GM10266 (cell line): ENCODE measurements at regions not wholly inside any gene's neighbourhood (a gene's known extent, or its start where the extent isn't known, plus 50 kb on each side); places are given as distances from the start of the nearest gene placed in this dataset.

ENCODE experiments used
- DNase-seq: peaks from one replicate; pipeline ENCODE4 v3.0.0; 2012; ENCODE audit errors: extremely low spot score
- CTCF ChIP-seq: IDR thresholded peaks from 2 replicates; pipeline ENCODE4 v1.5.1; 2012; ENCODE audit warnings: mild to moderate bottlenecking, low read depth; ENCODE audit not compliant: control insufficient read depth, insufficient read depth; ENCODE audit errors: missing control alignments

GRCh38 chr4:120509222-120509621 lies 413.3 kb downstream of the PRDM5 start:
- DNase-seq, result no peak
- TF ChIP-seq CTCF, result no peak

DNA sequence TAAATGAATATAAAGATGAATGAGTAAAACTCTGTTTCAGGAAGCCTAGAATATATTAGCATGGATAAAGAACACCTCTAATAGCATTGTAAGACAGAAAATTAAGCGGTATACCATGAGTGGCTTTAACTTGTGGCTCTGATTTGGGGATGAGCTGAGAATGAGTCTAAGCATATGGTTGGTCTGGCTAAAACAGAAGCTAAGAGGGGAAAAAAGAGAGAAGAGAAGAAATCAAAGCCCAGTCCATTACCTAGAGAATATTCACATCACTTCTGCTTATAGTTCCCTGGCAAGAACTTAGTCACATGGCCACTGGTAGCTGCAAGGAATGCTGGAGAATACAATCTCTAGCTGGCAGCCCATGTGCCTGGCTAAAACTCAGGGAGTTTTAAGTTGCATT lies 414.5 kb downstream of the PRDM5 start:
- TF ChIP-seq CTCF, result no peak
- no peak for DNase-seq

- TF ChIP-seq CTCF, result no peak
- no peak for DNase-seq
Observed at GRCh38 chr4:120506536-120506935, 416.0 kb downstream of the PRDM5 start.

GRCh38 chr4:120498678-120499077 lies 423.8 kb downstream of the PRDM5 start:
- TF ChIP-seq CTCF, result no peak
- no peak for DNase-seq

DNA sequence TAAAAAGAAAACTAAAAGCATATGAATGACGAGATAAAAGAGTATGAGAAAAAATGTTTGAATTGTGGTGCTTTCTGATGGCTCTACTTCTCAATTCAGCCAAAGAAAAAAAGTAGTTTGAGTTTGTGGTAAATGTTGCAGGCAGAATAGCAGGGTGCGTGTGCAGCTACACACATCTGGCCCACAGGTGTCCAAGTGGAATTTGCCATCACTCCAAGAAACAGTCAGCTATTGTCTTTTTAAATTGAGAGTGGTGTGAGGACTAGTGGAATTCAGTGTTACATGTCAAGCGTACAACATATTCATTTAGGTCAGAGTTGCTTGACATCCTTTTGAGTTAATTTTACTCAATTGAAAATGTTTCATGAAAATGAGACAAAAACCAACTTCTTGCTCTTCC lies 424.8 kb upstream of the MAD2L1 start:
- no peak for DNase-seq
- no peak for TF ChIP-seq CTCF

DNA sequence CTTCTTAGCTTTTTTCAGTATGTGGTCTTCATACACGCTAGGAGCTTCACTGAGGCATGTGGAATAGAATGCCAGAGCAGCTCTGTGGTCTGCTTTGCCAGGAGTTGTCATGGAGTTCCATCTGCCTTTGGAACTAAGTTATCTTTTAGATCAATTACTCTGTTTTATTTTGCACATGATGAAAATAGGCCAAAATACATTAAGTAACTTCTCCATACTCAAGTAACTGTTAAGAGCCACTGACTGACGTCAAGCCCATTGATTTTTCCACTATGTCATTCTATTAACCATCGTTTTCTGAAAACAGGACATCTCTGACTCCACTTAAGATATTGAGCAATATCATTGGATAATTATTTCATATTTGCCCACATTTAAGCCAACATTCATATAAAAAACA lies 415.1 kb upstream of the MAD2L1 start:
- TF ChIP-seq CTCF, result no peak
- no peak for DNase-seq

DNA sequence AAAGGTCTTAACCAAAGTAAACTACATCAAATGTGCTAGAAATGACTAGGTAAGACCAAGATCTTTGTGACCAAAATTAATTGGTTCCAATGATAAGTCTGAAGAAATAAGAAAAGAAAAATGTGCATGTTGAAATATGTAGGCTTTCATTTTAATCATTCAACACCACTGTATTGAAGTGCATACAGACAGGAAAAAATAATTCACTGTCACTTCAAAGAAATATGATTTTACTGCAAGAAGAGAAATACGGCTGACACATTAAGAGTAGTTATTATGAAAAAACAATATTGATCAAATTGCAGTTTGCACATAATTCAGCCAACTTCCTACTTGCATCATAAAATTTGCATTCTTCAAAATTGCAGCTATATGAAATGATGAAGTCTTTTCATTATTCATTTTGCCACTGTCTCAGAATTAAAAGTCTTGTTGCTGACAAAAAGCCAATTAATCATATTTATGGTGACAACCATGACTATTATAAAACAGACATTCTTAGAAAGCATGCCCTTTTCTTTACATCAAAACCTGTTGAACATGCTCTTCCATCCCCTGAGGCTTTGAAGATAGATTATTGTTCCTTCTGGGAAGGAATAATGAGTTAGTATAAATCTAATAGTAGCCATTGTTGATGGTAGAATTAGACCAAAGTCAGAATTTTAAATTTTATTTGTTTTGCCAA lies 405.9 kb upstream of the MAD2L1 start:
- no peak for DNase-seq
- no peak for TF ChIP-seq CTCF
